Stomach (tissue), 8 donors: ENCODE measurements at regions not wholly inside any gene's neighbourhood (a gene's known extent, or its start where the extent isn't known, plus 50 kb on each side); places are given as distances from the start of the nearest gene placed in this dataset.

Source experiments
- DNase-seq, 2 donors: peaks; one replicate each; pipeline versions ENCODE4 v3.0.0 to v3.0.0-alpha.2; 2013 to 2019
- H3K27ac ChIP-seq, 5 donors: fragments of 200-600 bp in 4 of 5; sonication (generic) in 4 of 5; one replicate each; pipeline ENCODE4 v1.5.1; 2013 to 2019; ENCODE audit warnings: mild to moderate bottlenecking in 1 of 5, moderate library complexity in 1 of 5
- H3K27me3 ChIP-seq, 3 donors: fragments of 200-600 bp; sonication (generic); one replicate each; pipeline ENCODE4 v1.5.1; 2017 to 2019; ENCODE audit warnings: mixed run types in 1 of 3
- H3K36me3 ChIP-seq, 4 donors: fragments of 200-600 bp; sonication (generic); 1 replicate in 3 of 4; 2 replicates in 1 of 4; pipeline ENCODE4 v1.5.1; 2016 to 2019
- H3K4me1 ChIP-seq, 4 donors: fragments of 200-600 bp; sonication (generic); one replicate each; pipeline ENCODE4 v1.5.1; 2016 to 2019
- H3K4me3 ChIP-seq, 4 donors: fragments of 200-600 bp; sonication (generic) in 3 of 4; one replicate each; pipeline ENCODE4 v1.5.1; 2016 to 2019; ENCODE audit warnings: mild to moderate bottlenecking in 1 of 4
- H3K9me3 ChIP-seq, 4 donors: fragments of 200-600 bp; sonication (generic); one replicate each; pipeline ENCODE4 v1.5.1; 2016 to 2019
- EP300 ChIP-seq: sonication (generic); formaldehyde crosslinking; IDR thresholded peaks from one replicate; pipeline ENCODE4 v1.6.1; 2017; ENCODE audit warnings: antibody characterized with exemption
- POLR2A ChIP-seq, 4 donors: fragments of 450-650 bp; IDR thresholded peaks; one replicate each; pipeline ENCODE4 v1.6.1; 2016; ENCODE audit warnings: antibody characterized with exemption in 4 of 4, control low read depth in 2 of 4, mild to moderate bottlenecking in 1 of 4, moderate library complexity in 1 of 4
- POLR2AphosphoS5 ChIP-seq, 3 donors: sonication (generic); formaldehyde crosslinking; IDR thresholded peaks; one replicate each; pipeline ENCODE4 v1.6.1; 2016; ENCODE audit warnings: antibody characterized with exemption in 3 of 3
- WGBS, 5 donors: extraction: QIAGEN DNeasy Blood & Tissue Kit in 3 of 5; methylation state at CpG; one replicate each; pipeline versions ENCODE4 v1.1.5 to v1.1.7; 2013 to 2018; 5-methylcytosine and 5-hydroxymethylcytosine counted together
- intact Hi-C: fragments of 100-400 bp; cut with DNase I; formaldehyde crosslinking; loops from one replicate; pipeline ENCODE4 v1.15.1; 2023; ENCODE audit warnings: low total_unique reads
- TF ChIP-seq, protein P1 (sequence below), 7 experiments: fragments of 450-650 bp in 4 of 7; fragments of 200-600 bp in 3 of 7; sonication (generic) in 3 of 7; IDR thresholded peaks; one replicate each; pipeline ENCODE4 v1.5.1; 2016 to 2019; ENCODE audit warnings: antibody characterized with exemption in 7 of 7, control low read depth in 2 of 7, mild to moderate bottlenecking in 1 of 7
- donor health status: healthy with polysubstance abuse.
- donor health status: Bipolar disorder and iron deficiency.
- donor health status: healthy.

DNA sequence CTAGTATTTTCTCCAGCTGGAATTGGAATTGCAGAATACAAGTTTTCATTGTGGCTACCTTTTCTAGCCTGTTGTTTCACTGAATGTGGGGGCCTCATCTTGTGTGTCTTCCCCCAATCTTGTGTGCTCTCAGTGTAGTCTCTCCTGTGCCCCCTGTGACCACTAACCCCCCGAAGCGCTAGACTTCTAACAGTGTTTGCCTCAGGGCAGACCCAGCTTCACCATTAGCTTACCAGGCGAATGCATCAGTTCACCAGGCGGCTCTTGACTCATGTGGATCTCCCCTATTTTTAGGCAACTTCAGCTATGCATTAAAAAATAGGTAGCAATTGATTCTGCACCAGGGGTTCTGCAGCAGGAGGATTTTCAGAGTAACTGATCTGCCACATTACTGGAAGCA, 376.2 kb upstream of the MEIS1 start:
- H3K4me3 ChIP-seq, result no peak overlapping the region
- H3K27ac ChIP-seq, result no peak overlapping the region
- DNase-seq, result no peak
- H3K36me3 ChIP-seq, result no peaks in the 10 kb centered on the region
- no peak for TF ChIP-seq POLR2AphosphoS5 (IDR thresholded peaks at IDR 0.05)
- TF ChIP-seq, protein P1, sequence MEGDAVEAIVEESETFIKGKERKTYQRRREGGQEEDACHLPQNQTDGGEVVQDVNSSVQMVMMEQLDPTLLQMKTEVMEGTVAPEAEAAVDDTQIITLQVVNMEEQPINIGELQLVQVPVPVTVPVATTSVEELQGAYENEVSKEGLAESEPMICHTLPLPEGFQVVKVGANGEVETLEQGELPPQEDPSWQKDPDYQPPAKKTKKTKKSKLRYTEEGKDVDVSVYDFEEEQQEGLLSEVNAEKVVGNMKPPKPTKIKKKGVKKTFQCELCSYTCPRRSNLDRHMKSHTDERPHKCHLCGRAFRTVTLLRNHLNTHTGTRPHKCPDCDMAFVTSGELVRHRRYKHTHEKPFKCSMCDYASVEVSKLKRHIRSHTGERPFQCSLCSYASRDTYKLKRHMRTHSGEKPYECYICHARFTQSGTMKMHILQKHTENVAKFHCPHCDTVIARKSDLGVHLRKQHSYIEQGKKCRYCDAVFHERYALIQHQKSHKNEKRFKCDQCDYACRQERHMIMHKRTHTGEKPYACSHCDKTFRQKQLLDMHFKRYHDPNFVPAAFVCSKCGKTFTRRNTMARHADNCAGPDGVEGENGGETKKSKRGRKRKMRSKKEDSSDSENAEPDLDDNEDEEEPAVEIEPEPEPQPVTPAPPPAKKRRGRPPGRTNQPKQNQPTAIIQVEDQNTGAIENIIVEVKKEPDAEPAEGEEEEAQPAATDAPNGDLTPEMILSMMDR (IDR thresholded peaks at IDR 0.05), result no peak
- no peak for TF ChIP-seq POLR2A (IDR thresholded peaks at IDR 0.05)
- no peak for TF ChIP-seq EP300
- H3K27me3 ChIP-seq, result no peaks in the 10 kb centered on the region
- no peaks in the 10 kb centered on the region for H3K4me1 ChIP-seq
- 77 to 90% (median 87%) methylated on average over 4 of the region's 4 CpGs for WGBS, 5 donors
- intact Hi-C loops, result no loop called here
- no peaks in the 10 kb centered on the region for H3K9me3 ChIP-seq

GRCh38 chr2:66057844-66058243, 377.1 kb upstream of the MEIS1 start:
- intact Hi-C loops, result no loop called here
- TF ChIP-seq POLR2AphosphoS5 (IDR thresholded peaks at IDR 0.05), result no peak
- no peak for TF ChIP-seq EP300
- TF ChIP-seq, protein P1 (IDR thresholded peaks at IDR 0.05), result no peak
- TF ChIP-seq POLR2A (IDR thresholded peaks at IDR 0.05), result no peak

DNA sequence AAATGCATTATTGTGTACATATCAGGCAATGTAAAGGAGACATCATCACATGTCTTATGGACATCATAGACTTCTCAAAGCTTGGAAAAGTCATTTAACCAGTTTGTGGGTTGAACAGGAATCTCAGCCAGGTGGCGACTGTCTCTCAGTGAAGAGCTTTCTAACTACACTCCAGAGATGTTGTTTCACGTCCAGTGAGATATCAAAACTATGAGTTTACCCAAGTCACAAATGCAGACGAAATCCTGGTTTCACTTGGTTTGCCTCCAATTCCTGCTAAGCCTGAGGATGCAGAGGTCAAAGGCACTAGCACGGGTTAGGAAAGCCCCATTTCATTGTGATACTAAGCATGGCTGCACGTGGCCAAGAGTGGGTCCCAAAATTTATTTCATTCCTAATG, 384.5 kb upstream of the MEIS1 start:
- TF ChIP-seq POLR2AphosphoS5 (IDR thresholded peaks at IDR 0.05) (no peak), EP300 (no peak), POLR2A (IDR thresholded peaks at IDR 0.05) (no peak)
- TF ChIP-seq, protein P1 (IDR thresholded peaks at IDR 0.05), result no peak
- H3K27ac ChIP-seq, result no peak overlapping the region
- intact Hi-C loops, result no loop called here
- WGBS, 5 donors, result 40 to 45% (median 42%) methylated on average over 5 of the region's 5 CpGs
- H3K4me1 ChIP-seq, result no peaks in the 10 kb centered on the region
- no peaks in the 10 kb centered on the region for H3K36me3 ChIP-seq
- H3K4me3 ChIP-seq, result no peak overlapping the region
- H3K27me3 ChIP-seq, result no peaks in the 10 kb centered on the region
- no peak for DNase-seq
- no peaks in the 10 kb centered on the region for H3K9me3 ChIP-seq

More at GRCh38 chr2:66057844-66058243, 377.1 kb upstream of the MEIS1 start:
- Histone ChIP-seq H3K4me3 (no peak overlapping the region), H3K36me3 (no peaks in the 10 kb centered on the region), H3K4me1 (no peaks in the 10 kb centered on the region), H3K27me3 (no peaks in the 10 kb centered on the region), H3K27ac (no peak overlapping the region), H3K9me3 (no peaks in the 10 kb centered on the region)
- 76 to 95% (median 83%) methylated on average over 1 of the region's 1 CpG for WGBS, 5 donors
- DNase-seq, result no peak

DNA sequence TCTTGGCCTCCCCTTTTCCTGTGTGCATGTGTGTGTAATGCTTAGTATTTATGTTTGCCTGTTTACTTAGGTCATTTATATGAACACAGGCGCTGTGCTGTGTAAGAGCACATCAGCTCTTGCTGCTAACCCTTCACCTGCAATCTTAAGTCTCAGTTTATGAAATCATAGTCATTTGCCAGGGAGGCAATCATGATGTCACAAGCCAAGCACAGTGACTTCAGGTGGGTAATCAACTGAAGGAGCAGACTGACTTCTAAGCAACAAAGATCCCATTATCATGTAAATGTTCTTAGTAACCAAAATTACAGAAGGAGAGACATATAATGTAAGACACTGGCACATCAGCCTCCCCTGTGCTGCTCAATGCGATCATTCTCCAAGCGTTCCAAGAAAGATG, 386.3 kb upstream of the MEIS1 start:
- Histone ChIP-seq H3K27me3 (no peaks in the 10 kb centered on the region), H3K27ac (no peak overlapping the region), H3K4me1 (no peaks in the 10 kb centered on the region), H3K36me3 (no peaks in the 10 kb centered on the region), H3K9me3 (no peaks in the 10 kb centered on the region), H3K4me3 (no peak overlapping the region)
- intact Hi-C loops, result no loop called here
- TF ChIP-seq EP300, result no peak
- TF ChIP-seq POLR2A (IDR thresholded peaks at IDR 0.05), result no peak
- WGBS, 5 donors, result 59 to 78% (median 72%) methylated on average over 3 of the region's 3 CpGs
- no peak for DNase-seq

DNA sequence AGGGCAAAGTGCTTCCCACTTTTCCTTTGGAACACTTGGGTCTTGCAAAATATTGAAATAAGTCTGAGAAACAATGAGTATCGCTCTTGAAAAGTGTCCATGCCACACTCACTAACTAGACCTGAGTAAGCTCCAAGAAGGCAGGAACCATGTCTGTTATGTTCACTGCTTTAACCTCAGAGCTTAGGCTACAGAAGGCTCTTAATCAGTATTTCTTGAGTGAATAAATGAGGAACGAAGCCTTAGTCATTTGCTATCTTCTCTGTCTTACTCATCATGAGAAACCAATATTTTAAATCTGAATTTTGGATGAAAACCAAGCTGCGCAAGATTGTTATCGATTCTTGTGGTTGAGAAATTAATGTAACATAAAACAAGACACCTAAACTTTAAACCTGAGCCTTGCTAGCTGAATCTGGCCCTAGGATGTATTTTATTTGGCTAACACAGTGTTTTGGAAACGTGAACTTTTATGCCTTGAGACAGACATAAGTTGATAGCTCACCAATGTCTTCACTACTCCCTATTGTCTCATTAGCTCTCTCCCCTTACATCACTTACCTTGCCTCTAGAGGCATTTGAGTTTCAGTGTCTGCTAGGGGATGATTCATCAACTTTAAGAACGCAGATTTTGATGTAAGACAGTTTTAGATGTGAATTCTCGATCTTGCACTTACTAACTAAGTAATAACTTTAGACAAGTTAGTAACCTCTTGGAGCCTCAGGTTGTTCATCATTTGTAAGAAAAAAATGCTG, 392.8 kb upstream of the MEIS1 start:
- Histone ChIP-seq H3K9me3 (no peaks in the 10 kb centered on the region), H3K27me3 (no peaks in the 10 kb centered on the region), H3K27ac (no peak overlapping the region), H3K4me3 (no peak overlapping the region), H3K36me3 (no peaks in the 10 kb centered on the region), H3K4me1 (no peaks in the 10 kb centered on the region)
- WGBS, 5 donors, result 78 to 82% (median 81%) methylated on average over 7 of the region's 7 CpGs
- DNase-seq, result no peak
- intact Hi-C loops, result no loop called here
- TF ChIP-seq POLR2A (IDR thresholded peaks at IDR 0.05) (no peak), POLR2AphosphoS5 (IDR thresholded peaks at IDR 0.05) (no peak), EP300 (no peak)
- TF ChIP-seq, protein P1 (IDR thresholded peaks at IDR 0.05), result no peak
